ENCODE measurements at regions not wholly inside any gene's neighbourhood (a gene's known extent, or its start where the extent isn't known, plus 50 kb on each side); places are given as distances from the start of the nearest gene placed in this dataset.
A peak's percentile ranks its signal among the peaks of the same experiment; 100 is the strongest.

GRCh38 chr12:56851462-56851861, 82.7 kb downstream of the SDR9C7 start:
- CTCF ChIA-PET, result no interaction called here
- DNase-seq (ENCODE audit: low spot score), result no peak
- POLR2A ChIA-PET (ENCODE audit: low non-redundant PET), result no interaction called here
- no peak for TF ChIP-seq CTCF (conservative IDR thresholded peaks at IDR 0.05; ENCODE audit: low read depth)
- no peak overlapping the region for H3K27ac ChIP-seq

GRCh38 chr12:56840922-56841321, 77.8 kb downstream of the HSD17B6 start:
- POLR2A ChIA-PET (ENCODE audit: low non-redundant PET), result no interaction called here

GRCh38 chr12:56839915-56840325, 76.8 kb downstream of the HSD17B6 start:
- DNase-seq (ENCODE audit: low spot score), result peak; percentile 52
- H3K27ac ChIP-seq, result no peak overlapping the region
- ChIA-PET POLR2A (ENCODE audit: low non-redundant PET) (no interaction called here), CTCF (interaction anchor here (0.5 to 1.4 kb wide), 8 partner anchors 10 to 193 kb away, joined by 3 to 20 read pairs (median 4); a partner anchor contains a TSS)
- TF ChIP-seq CTCF (conservative IDR thresholded peaks at IDR 0.05; ENCODE audit: low read depth), result peak; percentile 57

More at GRCh38 chr12:56840922-56841321, 77.8 kb downstream of the HSD17B6 start:
- CTCF ChIA-PET, result interaction anchor here (1.4 kb wide), 1 partner anchor 161 kb away, joined by 7 read pairs; no protein-coding TSS in a partner anchor
- TF ChIP-seq CTCF (conservative IDR thresholded peaks at IDR 0.05; ENCODE audit: low read depth), result no peak
- DNase-seq (ENCODE audit: low spot score), result peak; percentile 36
- no peak overlapping the region for H3K27ac ChIP-seq

- POLR2A ChIA-PET (ENCODE audit: low non-redundant PET), result no interaction called here
- H3K27ac ChIP-seq, result no peak overlapping the region
- DNase-seq (ENCODE audit: low spot score), result no peak
- no peak for TF ChIP-seq CTCF (conservative IDR thresholded peaks at IDR 0.05; ENCODE audit: low read depth)
- CTCF ChIA-PET, result interaction anchor here (0.5 to 1.4 kb wide), 6 partner anchors 11 to 162 kb away, joined by 4 to 20 read pairs (median 5); a partner anchor contains a TSS
Observed at GRCh38 chr12:56839489-56839848, 76.3 kb downstream of the HSD17B6 start.

GRCh38 chr12:56838621-56839488, 75.7 kb downstream of the HSD17B6 start:
- POLR2A ChIA-PET (ENCODE audit: low non-redundant PET), result no interaction called here
- no peak overlapping the region for H3K27ac ChIP-seq
- CTCF ChIA-PET, result interaction anchor here (0.5 to 1.4 kb wide), 2 partner anchors 11 to 148 kb away, joined by 4 to 20 read pairs; no protein-coding TSS in a partner anchor
- DNase-seq (ENCODE audit: low spot score), result no peak
- no peak for TF ChIP-seq CTCF (conservative IDR thresholded peaks at IDR 0.05; ENCODE audit: low read depth)

Data from RWPE1 (cell line).